ENCODE measurements at regions not wholly inside any gene's neighbourhood (a gene's known extent, or its start where the extent isn't known, plus 50 kb on each side); places are given as distances from the start of the nearest gene placed in this dataset.

GRCh38 chr5:6950250-6950649 lies 237.0 kb downstream of the TENT4A start:
- POLR2A ChIA-PET: no interaction called here
- Mint-ChIP-seq H3K4me3 (no peak overlapping the region), H3K9me3 (no peaks in the 10 kb centered on the region), H3K27ac (no peak overlapping the region), H3K36me3 (ENCODE audit: low read depth) (no peaks in the 10 kb centered on the region), H3K27me3 (no peaks in the 10 kb centered on the region), H3K4me1 (no peaks in the 10 kb centered on the region)
- intact Hi-C loops (cut with micrococcal nuclease): no loop called here
- CTCF ChIA-PET: no interaction called here
- TF ChIP-seq CTCF (IDR thresholded peaks at IDR 0.05): no peak
- DNase-seq (no peak), ATAC-seq (ENCODE audit: low read depth) (no peak)

DNA sequence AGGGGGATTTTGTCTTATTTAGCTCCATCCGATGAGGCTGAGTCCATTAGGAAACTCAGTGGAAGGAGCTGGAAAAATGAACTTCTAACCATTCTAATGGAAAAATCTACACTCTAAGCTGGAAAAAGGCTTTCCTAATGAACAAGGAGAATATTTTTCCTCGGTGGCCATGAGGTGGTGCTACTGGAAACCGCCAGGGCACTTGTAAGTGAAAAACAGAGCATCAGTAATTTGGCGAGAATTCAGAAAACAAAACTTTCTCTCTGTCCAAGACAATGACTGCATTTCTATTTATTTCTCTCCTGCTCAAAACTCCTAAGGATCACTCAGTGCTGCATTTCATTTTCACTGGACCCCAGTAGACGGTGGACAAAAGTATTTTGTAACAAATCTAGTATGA lies 237.6 kb downstream of the TENT4A start:
- H3K4me1 Mint-ChIP-seq: no peaks in the 10 kb centered on the region
- no peaks in the 10 kb centered on the region for H3K9me3 Mint-ChIP-seq
- ChIA-PET POLR2A (no interaction called here), CTCF (interaction anchor here (0.5 kb wide), 1 partner anchor 14 kb away, joined by 3 read pairs; no protein-coding TSS in a partner anchor)
- H3K4me3 Mint-ChIP-seq: no peak overlapping the region
- ATAC-seq (ENCODE audit: low read depth): no peak
- no peaks in the 10 kb centered on the region for H3K36me3 Mint-ChIP-seq (ENCODE audit: low read depth)
- H3K27ac Mint-ChIP-seq: no peak overlapping the region
- no peak for DNase-seq
- intact Hi-C loops (cut with micrococcal nuclease): no loop called here
- no peak for TF ChIP-seq CTCF (IDR thresholded peaks at IDR 0.05)
- H3K27me3 Mint-ChIP-seq: no peaks in the 10 kb centered on the region

- no peak for DNase-seq
- H3K27me3 Mint-ChIP-seq: no peaks in the 10 kb centered on the region
Observed at GRCh38 chr5:6961123-6961522, 247.9 kb downstream of the TENT4A start.

GRCh38 chr5:6961837-6962635 lies 248.8 kb downstream of the TENT4A start:
- no peak overlapping the region for H3K4me3 Mint-ChIP-seq
- ATAC-seq (ENCODE audit: low read depth): no peak
- ChIA-PET CTCF (no interaction called here), POLR2A (no interaction called here)
- peaks cover 9% of the 10 kb centered on the region for H3K9me3 Mint-ChIP-seq
- no peak for TF ChIP-seq CTCF (IDR thresholded peaks at IDR 0.05)
- DNase-seq: no peak
- intact Hi-C loops (cut with micrococcal nuclease): no loop called here
- no peaks in the 10 kb centered on the region for H3K36me3 Mint-ChIP-seq (ENCODE audit: low read depth)
- H3K27me3 Mint-ChIP-seq: no peaks in the 10 kb centered on the region
- no peaks in the 10 kb centered on the region for H3K4me1 Mint-ChIP-seq
- no peak overlapping the region for H3K27ac Mint-ChIP-seq

More at GRCh38 chr5:6961123-6961522, 247.9 kb downstream of the TENT4A start:
- ChIA-PET POLR2A (no interaction called here), CTCF (no interaction called here)
- intact Hi-C loops (cut with micrococcal nuclease): no loop called here
- Mint-ChIP-seq H3K36me3 (ENCODE audit: low read depth) (no peaks in the 10 kb centered on the region), H3K4me3 (no peak overlapping the region), H3K9me3 (peaks cover 8% of the 10 kb centered on the region), H3K27ac (no peak overlapping the region), H3K4me1 (no peaks in the 10 kb centered on the region)
- no peak for TF ChIP-seq CTCF (IDR thresholded peaks at IDR 0.05)
- no peak for ATAC-seq (ENCODE audit: low read depth)

DNA sequence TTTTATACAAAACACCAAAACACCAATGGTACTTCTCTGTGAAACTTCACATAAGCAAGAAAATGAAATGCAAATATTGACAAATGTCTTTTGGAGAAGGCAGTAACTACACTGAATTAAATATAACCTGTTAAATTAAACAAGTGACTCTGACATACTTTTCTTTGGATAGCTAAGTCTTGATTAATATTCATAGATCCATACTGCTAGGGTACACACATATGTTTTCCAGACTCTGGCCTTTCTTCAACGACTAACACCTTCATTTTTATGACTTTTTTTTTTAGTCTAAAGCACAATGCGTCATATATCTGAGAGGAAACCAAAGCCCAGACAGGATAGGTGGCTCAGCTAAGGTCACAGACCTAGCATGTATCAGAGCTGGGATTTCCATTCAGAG lies 263.7 kb downstream of the TENT4A start:
- CTCF ChIA-PET: no interaction called here
- no peaks in the 10 kb centered on the region for H3K27me3 Mint-ChIP-seq
- intact Hi-C loops (cut with micrococcal nuclease): no loop called here

More for the DNA sequence above, 263.7 kb downstream of the TENT4A start:
- H3K27ac Mint-ChIP-seq: no peak overlapping the region
- no peak overlapping the region for H3K4me3 Mint-ChIP-seq
- no peaks in the 10 kb centered on the region for H3K4me1 Mint-ChIP-seq
- ATAC-seq (ENCODE audit: low read depth) (no peak), DNase-seq (no peak)
- no peak for TF ChIP-seq CTCF (IDR thresholded peaks at IDR 0.05)
- POLR2A ChIA-PET: no interaction called here
- peaks cover 4% of the 10 kb centered on the region for H3K9me3 Mint-ChIP-seq
- H3K36me3 Mint-ChIP-seq (ENCODE audit: low read depth): no peaks in the 10 kb centered on the region
